HPDE6-E6E7 (cell line): ENCODE measurements at regions not wholly inside any gene's neighbourhood (a gene's known extent, or its start where the extent isn't known, plus 50 kb on each side); places are given as distances from the start of the nearest gene placed in this dataset.

Source experiments
- DNase-seq: peaks from one replicate; pipeline ENCODE4 v3.0.0; 2011; ENCODE audit warnings: missing footprints; ENCODE audit errors: extremely low spot score

GRCh38 chr3:22887664-22888291 is 315.3 kb upstream of the UBE2E2 start:
- no peak for DNase-seq

- DNase-seq, result no peak
These were observed 310.0 kb upstream of the UBE2E2 start for GRCh38 chr3:22893101-22893500.

- no peak for DNase-seq
These were observed 309.3 kb upstream of the UBE2E2 start for GRCh38 chr3:22893644-22894325.

- DNase-seq, result no peak
These were observed 308.3 kb upstream of the UBE2E2 start for GRCh38 chr3:22894865-22895264.

GRCh38 chr3:22895671-22896070 is 307.5 kb upstream of the UBE2E2 start:
- no peak for DNase-seq

- DNase-seq, result no peak
These were observed 304.6 kb upstream of the UBE2E2 start for GRCh38 chr3:22898558-22898957.

GRCh38 chr3:22899441-22899840 is 303.7 kb upstream of the UBE2E2 start:
- DNase-seq, result no peak

- DNase-seq, result no peak
These were observed 302.8 kb upstream of the UBE2E2 start for GRCh38 chr3:22900296-22900695.

- no peak for DNase-seq
These were observed 301.4 kb upstream of the UBE2E2 start for GRCh38 chr3:22901684-22902083.

GRCh38 chr3:22907161-22907780 is 295.9 kb upstream of the UBE2E2 start:
- DNase-seq, result no peak

- no peak for DNase-seq
These were observed 295.3 kb upstream of the UBE2E2 start for GRCh38 chr3:22907796-22908195.

GRCh38 chr3:22908989-22909507 is 294.1 kb upstream of the UBE2E2 start:
- no peak for DNase-seq

- no peak for DNase-seq
These were observed 286.2 kb upstream of the UBE2E2 start for GRCh38 chr3:22916933-22917332.

GRCh38 chr3:22920006-22920405 is 283.1 kb upstream of the UBE2E2 start:
- no peak for DNase-seq

GRCh38 chr3:22922317-22922716 is 280.8 kb upstream of the UBE2E2 start:
- no peak for DNase-seq

GRCh38 chr3:22923711-22924110 is 279.4 kb upstream of the UBE2E2 start:
- DNase-seq, result no peak

GRCh38 chr3:22928216-22929110 is 274.7 kb upstream of the UBE2E2 start:
- no peak for DNase-seq

- no peak for DNase-seq
These were observed 269.9 kb upstream of the UBE2E2 start for GRCh38 chr3:22933051-22933840.

GRCh38 chr3:22933841-22934116 is 269.3 kb upstream of the UBE2E2 start:
- DNase-seq, result no peak

- no peak for DNase-seq
These were observed 268.1 kb upstream of the UBE2E2 start for GRCh38 chr3:22935040-22935439.

- no peak for DNase-seq
These were observed 265.6 kb upstream of the UBE2E2 start for GRCh38 chr3:22937536-22937935.
